Activated naive CD4-positive, alpha-beta T cell treated with anti-CD3 and anti-CD28 coated beads for 36 hours (primary cell): ENCODE measurements at regions not wholly inside any gene's neighbourhood (a gene's known extent, or its start where the extent isn't known, plus 50 kb on each side); places are given as distances from the start of the nearest gene placed in this dataset.
"Not testable (repeated sequence)": the region's sequence is repeated elsewhere in the genome, so short reads cannot be mapped to it uniquely, and the experiment has no call there.

Experiments used
- CTCF ChIA-PET: fragments of 350-600 bp; sonication (Branson Sonifier 250); formaldehyde crosslinking; loops from one replicate; lab custom pipeline; 2021; ENCODE audit warnings: antibody characterized with exemption; lab: Charles Lee
- DNase-seq: peaks from one replicate; pipeline ENCODE4 v3.0.0-alpha.2; 2020
- H3K27ac Mint-ChIP-seq: one replicate; pipeline ENCODE4 v1.8.0; 2021; ENCODE audit warnings: mild to moderate bottlenecking, mixed read lengths
- H3K27me3 Mint-ChIP-seq: one replicate; pipeline ENCODE4 v1.8.0; 2021; ENCODE audit warnings: low read depth, mixed read lengths
- H3K36me3 Mint-ChIP-seq: one replicate; pipeline ENCODE4 v1.8.0; 2021; ENCODE audit warnings: low read depth, mixed read lengths
- H3K4me1 Mint-ChIP-seq: one replicate; pipeline ENCODE4 v1.8.0; 2021; ENCODE audit warnings: low read depth, mixed read lengths
- H3K4me3 Mint-ChIP-seq: one replicate; pipeline ENCODE4 v1.8.0; 2021; ENCODE audit warnings: mild to moderate bottlenecking, moderate library complexity, mixed read lengths
- H3K9me3 Mint-ChIP-seq: one replicate; pipeline ENCODE4 v1.8.0; 2021; ENCODE audit warnings: mixed read lengths
- intact Hi-C: fragments of 100-400 bp; cut with micrococcal nuclease; formaldehyde crosslinking; loops from one replicate; pipeline ENCODE4 v1.15.1; 2023

DNA sequence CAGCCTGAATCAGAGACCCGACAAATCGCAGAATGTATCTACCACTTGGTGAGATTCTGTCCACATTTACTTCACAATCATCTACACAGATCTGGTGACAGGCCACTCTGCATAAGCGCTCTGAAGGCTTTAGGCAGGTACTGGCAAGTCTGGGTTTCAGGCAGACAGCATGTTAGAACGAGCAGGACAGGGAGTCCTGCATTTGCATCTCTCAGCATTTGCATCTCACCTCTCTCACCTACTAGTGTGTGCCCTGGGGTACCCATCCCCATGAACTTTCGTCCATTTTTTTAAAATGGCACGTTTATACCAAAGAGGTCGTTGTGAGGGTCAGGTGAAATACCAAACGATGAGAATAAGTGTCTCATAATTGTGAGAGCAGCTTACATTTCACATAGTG, 108.2 kb downstream of the SPATA31A1 start:
- H3K27ac Mint-ChIP-seq, DNase-seq: not testable (repeated sequence)

DNA sequence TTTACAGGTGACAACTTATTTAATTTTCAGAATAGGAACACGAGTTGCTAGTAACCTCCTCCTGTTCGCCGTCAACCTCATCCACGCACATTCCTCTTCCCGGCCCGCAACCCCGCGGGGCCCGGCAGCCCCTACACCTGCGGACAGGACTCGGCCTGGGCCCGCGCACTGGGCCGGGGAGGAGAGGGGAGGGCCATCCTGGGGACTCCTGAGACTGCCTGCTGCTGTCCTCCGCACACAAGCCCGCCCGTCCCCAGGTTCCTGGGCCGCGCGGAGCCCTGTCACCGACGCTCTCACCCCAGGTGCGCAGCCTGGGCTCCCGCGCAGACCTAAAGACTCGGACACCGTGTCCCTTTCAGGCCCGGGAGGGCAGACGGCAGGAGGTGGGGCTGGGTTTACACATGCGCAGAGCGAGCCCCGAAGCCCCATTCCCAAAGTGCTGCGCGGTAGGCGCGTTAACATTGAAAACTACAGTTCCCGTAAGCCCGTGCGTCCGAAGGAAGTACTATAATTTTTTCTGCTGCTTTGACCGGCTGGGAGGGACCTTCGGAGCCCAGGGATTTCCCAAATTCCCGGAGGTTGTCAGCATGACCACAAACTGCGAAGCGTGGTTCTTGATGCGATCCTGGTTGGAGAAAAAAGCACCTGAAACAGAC, 108.8 kb downstream of the SPATA31A1 start:
- CTCF ChIA-PET, H3K27me3 Mint-ChIP-seq, intact Hi-C loops, H3K4me1 Mint-ChIP-seq, H3K9me3 Mint-ChIP-seq, H3K36me3 Mint-ChIP-seq: not testable (repeated sequence)
- peak; percentile 84 for DNase-seq
- Mint-ChIP-seq H3K27ac (peak overlapping the region; percentile 83), H3K4me3 (peak overlapping the region; percentile 87)

More for the DNA sequence above, 108.2 kb downstream of the SPATA31A1 start:
- CTCF ChIA-PET, H3K9me3 Mint-ChIP-seq, H3K36me3 Mint-ChIP-seq, intact Hi-C loops, H3K27me3 Mint-ChIP-seq, H3K4me1 Mint-ChIP-seq: not testable (repeated sequence)
- peak overlapping the region; percentile 87 for H3K4me3 Mint-ChIP-seq

DNA sequence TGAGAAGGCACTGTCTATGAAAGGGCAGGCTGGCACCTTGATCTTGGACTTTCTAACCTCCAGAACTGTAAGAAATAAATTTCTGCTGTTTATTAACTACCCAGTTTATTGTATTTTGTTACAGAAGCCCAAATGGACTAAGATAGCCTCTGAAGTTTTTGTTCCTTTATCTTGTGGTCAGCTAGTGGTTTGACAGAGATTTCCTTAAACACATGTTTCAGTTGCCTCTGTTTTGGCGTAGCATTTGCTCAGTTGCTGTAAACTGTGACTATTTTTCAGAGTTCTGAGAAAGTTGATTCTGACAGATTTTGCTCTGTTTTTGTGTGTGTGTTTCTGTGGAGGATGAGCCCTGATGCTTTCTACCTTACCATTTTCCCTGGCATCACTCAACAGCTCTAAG, 119.0 kb downstream of the SPATA31A1 start:
- DNase-seq, H3K4me3 Mint-ChIP-seq, H3K4me1 Mint-ChIP-seq, H3K27me3 Mint-ChIP-seq, H3K9me3 Mint-ChIP-seq, H3K27ac Mint-ChIP-seq, H3K36me3 Mint-ChIP-seq, CTCF ChIA-PET, intact Hi-C loops: not testable (repeated sequence)

DNA sequence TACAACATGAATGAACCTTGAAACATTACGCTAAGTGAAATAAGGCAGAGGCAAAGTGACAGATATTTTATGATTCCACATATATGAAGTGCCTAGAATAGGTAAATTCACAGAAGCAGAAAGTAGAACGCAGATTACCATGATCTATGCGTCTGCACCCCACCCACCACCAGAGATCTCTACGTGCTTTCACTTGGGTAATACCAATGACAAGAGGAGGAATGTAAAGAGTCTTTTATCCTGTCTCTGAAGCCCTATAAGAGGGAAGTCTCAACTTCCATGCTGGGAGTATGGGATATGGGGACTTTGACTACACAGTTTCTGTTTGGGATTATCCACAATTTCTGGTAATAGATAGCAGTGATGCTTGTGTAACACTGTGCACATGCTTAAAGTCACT, 127.6 kb downstream of the SPATA31A1 start:
- DNase-seq, H3K27ac Mint-ChIP-seq, H3K9me3 Mint-ChIP-seq, H3K27me3 Mint-ChIP-seq, CTCF ChIA-PET, H3K36me3 Mint-ChIP-seq, H3K4me3 Mint-ChIP-seq, intact Hi-C loops, H3K4me1 Mint-ChIP-seq: not testable (repeated sequence)

DNA sequence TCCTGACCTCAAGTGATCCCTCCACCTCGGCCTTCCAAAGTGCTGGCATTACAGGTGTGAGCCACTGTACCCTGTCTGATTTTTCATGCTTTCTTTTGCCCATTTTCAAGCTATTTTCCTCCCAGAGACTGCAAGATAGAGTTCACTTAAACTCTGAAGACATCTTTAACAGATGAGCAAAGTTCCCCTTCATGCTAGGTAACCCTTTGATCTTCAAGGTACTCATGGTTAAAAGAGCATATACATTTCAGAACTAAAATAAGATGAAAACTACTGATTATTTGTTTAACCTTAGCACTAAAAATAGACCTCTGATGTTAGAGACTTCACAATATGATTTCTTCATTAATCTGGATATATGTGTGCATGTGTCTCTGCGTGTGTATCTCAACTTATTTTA, 128.4 kb downstream of the SPATA31A1 start:
- intact Hi-C loops, H3K4me1 Mint-ChIP-seq, H3K27ac Mint-ChIP-seq, H3K9me3 Mint-ChIP-seq, H3K27me3 Mint-ChIP-seq, CTCF ChIA-PET, H3K36me3 Mint-ChIP-seq, DNase-seq, H3K4me3 Mint-ChIP-seq: not testable (repeated sequence)

DNA sequence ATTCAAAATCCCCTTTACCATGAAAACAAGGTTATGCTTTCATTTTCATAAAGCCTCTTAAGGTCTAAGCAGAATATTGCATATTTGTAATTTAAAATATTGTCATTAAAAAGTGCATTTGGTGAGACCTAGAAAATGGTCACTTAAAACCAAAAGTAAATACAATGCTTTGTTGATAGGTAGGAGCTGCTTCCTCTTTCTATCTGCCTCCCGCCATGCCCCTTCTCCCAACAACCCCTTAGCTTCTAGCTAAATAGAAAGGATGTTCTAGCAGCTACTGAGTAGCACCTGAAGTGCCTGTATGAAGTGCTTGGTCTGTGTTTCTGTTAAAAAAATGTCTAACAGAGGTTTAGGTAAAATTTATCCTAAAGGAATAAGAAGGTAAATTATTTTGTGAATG, 128.8 kb downstream of the SPATA31A1 start:
- DNase-seq, H3K4me3 Mint-ChIP-seq, intact Hi-C loops, H3K36me3 Mint-ChIP-seq, H3K27me3 Mint-ChIP-seq, H3K4me1 Mint-ChIP-seq, H3K9me3 Mint-ChIP-seq, H3K27ac Mint-ChIP-seq, CTCF ChIA-PET: not testable (repeated sequence)

DNA sequence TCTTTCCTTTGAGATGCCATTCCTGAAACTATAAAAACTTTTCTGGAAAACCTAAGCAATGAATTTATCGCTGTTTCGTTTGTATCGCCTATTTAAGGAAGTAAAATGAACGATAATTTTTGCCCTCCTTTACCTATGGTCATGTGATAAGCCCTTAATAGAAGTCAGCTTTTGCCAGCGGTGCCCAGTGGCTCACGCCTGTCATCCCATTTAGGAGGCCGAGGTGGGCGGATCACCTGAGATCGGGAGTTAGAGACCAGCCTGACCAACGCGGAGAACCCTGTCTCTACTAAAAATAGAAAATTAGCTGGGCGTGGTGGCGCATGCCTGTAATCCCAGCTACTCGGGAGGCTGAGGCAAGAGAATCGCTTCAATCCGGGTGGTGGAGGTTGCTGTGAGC, 132.0 kb downstream of the SPATA31A1 start:
- H3K27me3 Mint-ChIP-seq, CTCF ChIA-PET, DNase-seq, intact Hi-C loops, H3K9me3 Mint-ChIP-seq, H3K36me3 Mint-ChIP-seq, H3K4me3 Mint-ChIP-seq, H3K4me1 Mint-ChIP-seq, H3K27ac Mint-ChIP-seq: not testable (repeated sequence)

DNA sequence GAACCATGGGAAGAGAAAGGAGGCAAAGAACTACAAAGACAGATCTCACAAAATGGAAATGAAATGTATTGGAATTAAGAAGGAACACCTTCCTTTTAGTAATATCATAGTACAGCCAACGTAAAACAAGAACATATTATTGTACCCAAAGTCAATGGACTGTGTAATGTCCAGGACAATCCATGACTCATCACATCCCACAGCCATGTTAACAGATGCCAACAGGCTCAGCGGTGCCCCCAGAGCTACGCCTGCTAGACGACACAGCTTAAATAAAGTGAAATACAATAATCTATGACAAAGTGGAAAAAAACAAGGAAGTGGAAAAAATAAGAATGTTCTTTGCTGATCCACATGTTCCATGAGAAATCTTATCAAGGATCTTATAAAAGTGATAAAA, 140.8 kb downstream of the SPATA31A1 start:
- H3K4me1 Mint-ChIP-seq, H3K4me3 Mint-ChIP-seq, H3K27ac Mint-ChIP-seq, intact Hi-C loops, DNase-seq, H3K9me3 Mint-ChIP-seq, H3K36me3 Mint-ChIP-seq, CTCF ChIA-PET, H3K27me3 Mint-ChIP-seq: not testable (repeated sequence)

DNA sequence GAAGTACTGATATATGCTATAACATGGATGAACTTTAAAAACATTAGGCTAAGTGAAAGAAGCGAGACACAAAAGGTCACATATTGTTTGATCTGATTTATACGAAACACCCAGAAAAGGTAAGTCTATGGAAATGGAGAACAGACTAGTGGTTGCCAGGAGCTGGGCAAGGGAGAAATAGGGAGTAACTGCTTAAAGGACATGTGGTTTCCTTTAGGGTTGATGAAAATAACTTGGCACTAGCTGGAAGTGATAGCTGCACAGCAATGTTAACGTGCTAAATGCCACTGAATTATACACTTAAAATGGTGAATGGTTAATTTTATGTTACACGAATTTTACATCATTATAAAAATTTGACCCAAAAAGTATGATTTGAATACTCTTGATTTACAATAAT, 147.7 kb downstream of the SPATA31A1 start:
- H3K9me3 Mint-ChIP-seq, H3K4me3 Mint-ChIP-seq, intact Hi-C loops, H3K27me3 Mint-ChIP-seq, H3K36me3 Mint-ChIP-seq, DNase-seq, H3K4me1 Mint-ChIP-seq, CTCF ChIA-PET, H3K27ac Mint-ChIP-seq: not testable (repeated sequence)

DNA sequence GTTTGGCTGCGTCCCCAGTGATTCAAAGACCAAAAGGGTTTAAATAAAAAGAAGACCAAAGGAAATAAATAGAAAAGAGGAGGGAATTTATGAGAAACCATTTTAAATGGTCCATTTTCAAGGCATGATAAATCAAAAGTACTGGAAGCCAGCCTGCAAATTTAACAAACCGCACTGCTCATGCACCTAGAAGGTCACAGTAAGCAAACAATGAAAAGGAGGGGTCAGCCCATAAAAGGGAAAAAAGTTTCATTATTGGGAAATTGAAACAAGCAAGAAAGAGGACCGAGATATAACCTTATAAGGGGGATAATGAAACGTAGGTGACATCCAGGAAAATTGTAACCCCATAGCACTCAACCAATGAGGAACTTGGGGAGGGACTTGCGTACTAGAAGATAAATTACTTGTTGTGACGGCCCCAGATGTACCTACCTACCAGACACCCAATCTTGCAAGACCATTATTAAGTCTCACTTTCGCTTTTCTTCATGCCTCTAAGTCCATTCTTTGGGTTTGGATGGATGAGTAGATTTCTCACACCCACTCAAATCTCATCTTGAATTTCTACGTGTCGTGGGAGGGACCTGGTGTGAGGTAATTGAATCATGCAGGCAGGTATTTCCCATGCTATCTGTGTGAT, 172.0 kb downstream of the SPATA31A1 start:
- H3K4me3 Mint-ChIP-seq, intact Hi-C loops, H3K27me3 Mint-ChIP-seq, H3K9me3 Mint-ChIP-seq, CTCF ChIA-PET, H3K27ac Mint-ChIP-seq, DNase-seq, H3K36me3 Mint-ChIP-seq, H3K4me1 Mint-ChIP-seq: not testable (repeated sequence)

DNA sequence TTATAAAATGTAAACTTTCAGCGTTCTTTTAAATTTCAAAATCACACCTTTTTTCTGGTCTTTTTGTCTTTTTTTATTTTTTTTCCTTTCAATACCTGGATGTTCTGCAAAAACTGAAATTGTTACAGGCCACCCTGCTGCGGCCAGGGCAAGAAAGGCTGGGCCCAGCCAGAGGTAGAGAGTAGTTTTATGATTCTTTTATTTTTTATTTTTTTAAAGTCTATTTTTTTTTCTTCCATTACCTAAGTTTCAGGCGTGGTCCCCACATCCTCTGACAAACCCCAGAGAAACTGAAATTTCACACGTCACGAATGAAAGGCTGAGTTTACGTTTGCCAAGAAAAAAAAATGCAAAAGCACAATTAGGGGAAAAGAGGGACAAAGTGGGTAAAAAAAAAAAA, 177.1 kb downstream of the SPATA31A1 start:
- CTCF ChIA-PET, H3K4me1 Mint-ChIP-seq, DNase-seq, intact Hi-C loops, H3K36me3 Mint-ChIP-seq, H3K27me3 Mint-ChIP-seq, H3K9me3 Mint-ChIP-seq, H3K4me3 Mint-ChIP-seq, H3K27ac Mint-ChIP-seq: not testable (repeated sequence)

DNA sequence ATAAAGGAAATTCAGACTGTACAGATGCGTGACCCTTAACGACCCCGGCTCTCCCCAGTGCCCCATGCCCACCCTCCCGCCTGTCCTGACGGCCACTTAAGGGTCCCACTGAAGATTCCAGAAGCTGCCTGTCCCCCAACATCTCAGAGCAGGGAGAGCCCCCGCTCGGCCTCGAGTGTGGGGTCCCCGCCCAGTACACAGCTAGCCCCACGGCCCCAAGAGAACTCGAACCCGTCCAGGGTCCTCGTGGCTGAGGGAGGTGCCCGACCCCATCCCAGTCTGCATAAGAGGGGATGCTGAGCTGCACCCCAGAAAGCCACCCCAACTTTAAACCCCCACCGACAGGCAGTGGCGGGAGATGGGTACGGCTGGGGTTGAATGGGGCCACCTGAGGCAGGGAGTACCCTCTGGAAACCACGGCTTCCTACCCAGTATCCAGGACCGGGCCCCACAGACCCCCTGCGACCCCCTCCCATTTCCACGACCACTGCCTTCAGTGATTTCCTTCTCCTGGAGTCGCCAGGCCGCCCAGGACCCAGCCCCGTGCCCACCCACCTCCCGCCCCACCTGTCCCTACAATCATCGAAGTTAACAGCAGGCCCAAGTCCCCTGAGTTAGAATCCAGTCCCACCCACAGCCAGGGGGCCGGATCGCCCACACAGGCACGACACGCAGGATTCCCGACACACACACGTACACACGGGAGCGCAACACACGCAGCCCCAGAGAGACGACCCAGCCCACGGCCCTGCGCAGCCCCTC, 177.7 kb downstream of the SPATA31A1 start:
- DNase-seq, intact Hi-C loops, CTCF ChIA-PET, H3K36me3 Mint-ChIP-seq, H3K4me1 Mint-ChIP-seq, H3K4me3 Mint-ChIP-seq, H3K27me3 Mint-ChIP-seq, H3K27ac Mint-ChIP-seq, H3K9me3 Mint-ChIP-seq: not testable (repeated sequence)
